ENCODE measurements at regions not wholly inside any gene's neighbourhood (a gene's known extent, or its start where the extent isn't known, plus 50 kb on each side); places are given as distances from the start of the nearest gene placed in this dataset.

DNA sequence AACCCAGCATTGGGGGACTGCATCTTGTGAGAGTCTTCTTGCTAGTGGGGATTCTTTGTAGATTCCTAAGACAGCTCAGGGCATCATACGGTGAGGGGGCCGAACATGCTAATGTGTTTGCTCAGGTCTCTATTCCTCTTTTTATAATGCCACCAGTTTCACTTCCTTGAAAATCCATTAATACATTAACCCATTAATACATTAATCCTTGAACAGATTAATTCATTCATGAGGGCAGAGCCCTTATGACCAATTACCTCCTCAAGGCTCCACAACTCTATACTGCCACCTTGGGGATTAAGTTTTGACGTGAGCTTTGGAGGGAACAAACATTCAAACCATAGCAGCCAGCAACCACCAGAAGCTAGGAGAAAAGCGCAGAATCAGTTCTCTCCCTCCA is 67.2 kb upstream of the POT1 start:
- Histone ChIP-seq H3K27me3 (ENCODE audit: control insufficient read depth, insufficient read depth, low read length) (no peaks in the 10 kb centered on the region), H3K36me3 (ENCODE audit: control insufficient read depth, insufficient read depth, low read length) (no peaks in the 10 kb centered on the region), H3K4me3 (ENCODE audit: low read depth, low read length) (no peak overlapping the region)
- TF ChIP-seq, protein P1, sequence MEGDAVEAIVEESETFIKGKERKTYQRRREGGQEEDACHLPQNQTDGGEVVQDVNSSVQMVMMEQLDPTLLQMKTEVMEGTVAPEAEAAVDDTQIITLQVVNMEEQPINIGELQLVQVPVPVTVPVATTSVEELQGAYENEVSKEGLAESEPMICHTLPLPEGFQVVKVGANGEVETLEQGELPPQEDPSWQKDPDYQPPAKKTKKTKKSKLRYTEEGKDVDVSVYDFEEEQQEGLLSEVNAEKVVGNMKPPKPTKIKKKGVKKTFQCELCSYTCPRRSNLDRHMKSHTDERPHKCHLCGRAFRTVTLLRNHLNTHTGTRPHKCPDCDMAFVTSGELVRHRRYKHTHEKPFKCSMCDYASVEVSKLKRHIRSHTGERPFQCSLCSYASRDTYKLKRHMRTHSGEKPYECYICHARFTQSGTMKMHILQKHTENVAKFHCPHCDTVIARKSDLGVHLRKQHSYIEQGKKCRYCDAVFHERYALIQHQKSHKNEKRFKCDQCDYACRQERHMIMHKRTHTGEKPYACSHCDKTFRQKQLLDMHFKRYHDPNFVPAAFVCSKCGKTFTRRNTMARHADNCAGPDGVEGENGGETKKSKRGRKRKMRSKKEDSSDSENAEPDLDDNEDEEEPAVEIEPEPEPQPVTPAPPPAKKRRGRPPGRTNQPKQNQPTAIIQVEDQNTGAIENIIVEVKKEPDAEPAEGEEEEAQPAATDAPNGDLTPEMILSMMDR (IDR thresholded peaks at IDR 0.05; ENCODE audit: insufficient read depth, low read depth, low read length), result peak; percentile 22; the same call in 1 of the 2 replicates
- ChIA-PET CTCF (interaction anchor here (0.6 to 1.1 kb wide), 3 partner anchors 12 to 61 kb away, joined by 3 to 6 read pairs (median 4); no protein-coding TSS in a partner anchor), POLR2A (no interaction called here)
- no peak for DNase-seq (ENCODE audit: low read depth)

DNA sequence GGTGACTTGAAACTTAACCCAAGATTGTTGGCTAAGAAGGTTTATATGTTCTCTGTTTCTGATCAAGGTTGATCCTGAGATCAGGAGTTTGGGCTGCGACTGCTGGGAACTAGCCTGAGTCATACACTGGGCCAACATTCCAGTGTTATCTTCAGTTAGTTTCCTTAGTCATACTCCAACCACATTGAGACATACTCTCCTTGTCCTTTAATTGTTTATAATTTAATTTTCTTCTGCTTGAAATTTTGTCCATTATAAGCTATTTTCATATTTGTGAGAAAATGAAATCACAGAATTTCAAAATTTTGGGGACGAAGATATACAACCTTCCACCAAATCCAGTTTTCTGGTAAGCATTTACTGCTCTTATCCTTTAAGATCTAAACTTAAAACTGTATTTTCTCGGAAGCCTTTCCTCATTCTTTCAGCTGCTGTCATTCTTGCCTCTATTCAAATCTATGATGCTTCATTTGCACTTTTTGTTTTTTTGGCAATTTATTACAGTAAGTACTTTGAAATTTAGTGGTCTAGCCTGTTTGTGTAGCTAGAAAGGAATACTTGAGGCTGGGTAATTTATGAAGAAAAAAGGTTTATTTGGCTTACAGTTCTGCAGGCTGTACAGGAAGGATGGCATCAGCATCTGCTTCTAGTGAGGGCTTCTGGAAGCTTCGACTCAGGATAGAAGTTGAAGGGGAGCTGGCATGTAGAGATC is 63.4 kb upstream of the POT1 start:
- peak; percentile 36 for DNase-seq (ENCODE audit: low read depth)
- CTCF ChIA-PET, result no interaction called here
- H3K36me3 ChIP-seq (ENCODE audit: control insufficient read depth, insufficient read depth, low read length), result no peaks in the 10 kb centered on the region
- POLR2A ChIA-PET, result no interaction called here
- no peak overlapping the region for H3K4me3 ChIP-seq (ENCODE audit: low read depth, low read length)
- no peaks in the 10 kb centered on the region for H3K27me3 ChIP-seq (ENCODE audit: control insufficient read depth, insufficient read depth, low read length)
- TF ChIP-seq, protein P1 (IDR thresholded peaks at IDR 0.05; ENCODE audit: insufficient read depth, low read depth, low read length), result no peak

- TF ChIP-seq, protein P1 (IDR thresholded peaks at IDR 0.05; ENCODE audit: insufficient read depth, low read depth, low read length), result no peak
- no peak for DNase-seq (ENCODE audit: low read depth)
- Histone ChIP-seq H3K27me3 (ENCODE audit: control insufficient read depth, insufficient read depth, low read length) (no peaks in the 10 kb centered on the region), H3K4me3 (ENCODE audit: low read depth, low read length) (no peak overlapping the region), H3K36me3 (ENCODE audit: control insufficient read depth, insufficient read depth, low read length) (no peaks in the 10 kb centered on the region)
- POLR2A ChIA-PET, result no interaction called here
- CTCF ChIA-PET, result no interaction called here
Observed at GRCh38 chr7:124989911-124990310, 60.3 kb upstream of the POT1 start.
